Stimulated activated CD4-positive, alpha-beta T cell treated with anti-CD3 and anti-CD28 coated beads, TNF-alpha, amount 100 ng/mL, for 48 hours (primary cell): ENCODE measurements at regions not wholly inside any gene's neighbourhood (a gene's known extent, or its start where the extent isn't known, plus 50 kb on each side); places are given as distances from the start of the nearest gene placed in this dataset.
"Not testable (repeated sequence)": the region's sequence is repeated elsewhere in the genome, so short reads cannot be mapped to it uniquely, and the experiment has no call there.

ENCODE experiments used
- DNase-seq, 3 donors: peaks; one replicate each; pipeline ENCODE4 v3.0.0-alpha.2; 2020; ENCODE audit warnings: low read depth in 3 of 3

- no peak for DNase-seq
Observed at GRCh38 chr4:107391630-107392028, 328.4 kb downstream of the PAPSS1 start.

GRCh38 chr4:107391009-107391629, 328.9 kb downstream of the PAPSS1 start:
- no peak for DNase-seq

- DNase-seq = no peak
Observed at GRCh38 chr4:107389965-107390364, 330.1 kb downstream of the PAPSS1 start.

- DNase-seq = no peak
Observed at GRCh38 chr4:107388736-107389274, 331.2 kb downstream of the PAPSS1 start.

- DNase-seq = no peak
Observed at GRCh38 chr4:107380836-107381438, 339.1 kb downstream of the PAPSS1 start.

GRCh38 chr4:107380190-107380589, 339.8 kb downstream of the PAPSS1 start:
- no peak for DNase-seq

- no peak for DNase-seq
Observed at GRCh38 chr4:107379054-107379869, 340.8 kb downstream of the PAPSS1 start.

- DNase-seq = no peak
Observed at GRCh38 chr4:107376293-107376692, 340.2 kb upstream of the DKK2 start.

GRCh38 chr4:107366900-107367299, 330.8 kb upstream of the DKK2 start:
- no peak for DNase-seq

GRCh38 chr4:107366016-107366735, 330.1 kb upstream of the DKK2 start:
- no peak for DNase-seq

- DNase-seq = no peak
Observed at GRCh38 chr4:107363125-107363524, 327.0 kb upstream of the DKK2 start.

GRCh38 chr4:107359208-107359607, 323.1 kb upstream of the DKK2 start:
- DNase-seq = no peak

- not testable (repeated sequence) for DNase-seq
Observed at GRCh38 chr4:107354304-107354703, 318.2 kb upstream of the DKK2 start.

GRCh38 chr4:107351196-107351595, 315.1 kb upstream of the DKK2 start:
- no peak for DNase-seq

GRCh38 chr4:107349732-107350131, 313.6 kb upstream of the DKK2 start:
- DNase-seq = no peak

GRCh38 chr4:107349266-107349665, 313.2 kb upstream of the DKK2 start:
- DNase-seq = no peak

GRCh38 chr4:107348188-107349050, 312.3 kb upstream of the DKK2 start:
- DNase-seq = no peak

- no peak for DNase-seq
Observed at GRCh38 chr4:107333518-107333917, 297.4 kb upstream of the DKK2 start.

GRCh38 chr4:107332656-107333055, 296.5 kb upstream of the DKK2 start:
- DNase-seq = not testable (repeated sequence)

GRCh38 chr4:107330916-107331315, 294.8 kb upstream of the DKK2 start:
- DNase-seq = no peak

- no peak for DNase-seq
Observed at GRCh38 chr4:107319386-107319785, 283.3 kb upstream of the DKK2 start.
